ENCODE measurements at regions not wholly inside any gene's neighbourhood (a gene's known extent, or its start where the extent isn't known, plus 50 kb on each side); places are given as distances from the start of the nearest gene placed in this dataset.

DNA sequence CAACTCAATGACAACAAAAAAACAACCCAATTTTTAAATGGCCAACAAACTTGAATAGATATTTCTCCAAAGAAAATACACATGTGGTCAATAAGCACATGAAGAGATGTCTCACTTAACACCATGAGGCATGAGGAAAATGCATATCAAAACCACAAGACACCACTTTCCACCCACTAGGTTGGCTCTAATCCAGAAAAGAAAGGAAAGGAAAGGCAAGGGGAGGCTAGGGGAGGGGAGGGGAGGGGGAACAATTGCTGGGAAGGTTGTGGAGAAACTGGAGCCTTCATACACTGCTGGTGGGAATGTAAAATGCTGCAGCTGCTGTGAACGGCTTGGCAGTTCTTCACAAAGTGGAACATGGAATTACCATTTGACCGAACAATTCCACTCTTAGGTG, 854.3 kb downstream of the UQCRFS1 start:
- TF ChIP-seq CTCF (conservative IDR thresholded peaks at IDR 0.05) (no peak), EZH2 (IDR thresholded peaks at IDR 0.05; ENCODE audit: low read depth) (no peak)

Data from PC-9 (cell line).